OCI-LY1 (cell line): ENCODE measurements at regions not wholly inside any gene's neighbourhood (a gene's known extent, or its start where the extent isn't known, plus 50 kb on each side); places are given as distances from the start of the nearest gene placed in this dataset.

Experiments used
- H2AFZ ChIP-seq: fragments of 200-600 bp; sonication (generic), shearing (Covaris generic); 2 replicates; pipeline ENCODE4 v1.6.0; 2014; ENCODE audit warnings: antibody characterized with exemption, mild to moderate bottlenecking, low read length
- H3F3A ChIP-seq: fragments of 200-600 bp; sonication (generic), shearing (Covaris generic); 2 replicates; pipeline ENCODE4 v1.6.0; 2014; ENCODE audit warnings: mild to moderate bottlenecking, antibody characterized with exemption, low read length, moderate library complexity; ENCODE audit not compliant: insufficient read depth
- H3K27ac ChIP-seq: fragments of 200-600 bp; sonication (generic); 2 replicates; pipeline ENCODE4 v1.5.1; 2014; ENCODE audit warnings: low read length, mixed run types, mild to moderate bottlenecking, low read depth; ENCODE audit not compliant: poor library complexity, severe bottlenecking
- H3K27me3 ChIP-seq: fragments of 200-600 bp; sonication (generic); 2 replicates; pipeline ENCODE4 v1.6.0; 2014; ENCODE audit warnings: antibody characterized with exemption, mild to moderate bottlenecking, low read length, moderate library complexity; ENCODE audit not compliant: insufficient read depth
- H3K36me3 ChIP-seq: fragments of 200-600 bp; sonication (generic); 2 replicates; pipeline ENCODE4 v1.6.1; 2014; ENCODE audit warnings: mild to moderate bottlenecking, antibody characterized with exemption, low read length, moderate library complexity, mixed read lengths; ENCODE audit not compliant: insufficient read depth
- H3K4me1 ChIP-seq: fragments of 200-600 bp; sonication (generic); 2 replicates; pipeline ENCODE4 v1.5.1; 2014; ENCODE audit warnings: mild to moderate bottlenecking, low read length, moderate library complexity; ENCODE audit not compliant: insufficient read depth, severe bottlenecking
- H3K4me2 ChIP-seq: fragments of 200-600 bp; sonication (generic), shearing (Covaris generic); 2 replicates; pipeline ENCODE4 v1.6.1; 2014; ENCODE audit warnings: low read length
- H3K4me3 ChIP-seq: fragments of 200-600 bp; sonication (generic); 2 replicates; pipeline ENCODE4 v1.5.1; 2014; ENCODE audit warnings: low read length, low read depth, mild to moderate bottlenecking, mixed read lengths; ENCODE audit not compliant: poor library complexity, severe bottlenecking
- H3K79me2 ChIP-seq: fragments of 200-600 bp; shearing (Covaris generic); 2 replicates; pipeline ENCODE4 v1.6.1; 2016; ENCODE audit warnings: mixed run types, low read length, mixed read lengths; ENCODE audit not compliant: insufficient read depth
- H3K9ac ChIP-seq: fragments of 200-600 bp; sonication (generic), shearing (Covaris generic); 2 replicates; pipeline ENCODE4 v1.6.1; 2014; ENCODE audit warnings: mild to moderate bottlenecking, low read length, mixed read lengths
- H3K9me2 ChIP-seq: fragments of 200-600 bp; sonication (generic), shearing (Covaris generic); 2 replicates; pipeline ENCODE4 v1.6.1; 2014; ENCODE audit warnings: low read depth, mild to moderate bottlenecking, low read length, mixed read lengths
- H3K9me3 ChIP-seq: fragments of 200-600 bp; shearing (Covaris generic); 2 replicates; pipeline ENCODE4 v1.6.1; 2014; ENCODE audit warnings: low read length, mixed read lengths
- H4K20me1 ChIP-seq: fragments of 200-600 bp; sonication (generic), shearing (Covaris generic); 2 replicates; pipeline ENCODE4 v1.6.0; 2016; ENCODE audit warnings: mild to moderate bottlenecking, low read length; ENCODE audit not compliant: insufficient read depth
- CTCF ChIP-seq: fragments of 200-600 bp; sonication (generic), shearing (Covaris generic); IDR thresholded peaks from 2 replicates; pipeline ENCODE4 v1.5.1; 2017; ENCODE audit warnings: mild to moderate bottlenecking, antibody characterized with exemption, low read length, moderate library complexity, mixed read lengths
- EZH2 ChIP-seq: fragments of 200-600 bp; sonication (generic), shearing (Covaris generic); IDR thresholded peaks from 2 replicates; pipeline ENCODE4 v1.8.0; 2017; ENCODE audit warnings: borderline replicate concordance, mixed run types, mild to moderate bottlenecking, antibody characterized with exemption, low read length, moderate library complexity, mixed read lengths

DNA sequence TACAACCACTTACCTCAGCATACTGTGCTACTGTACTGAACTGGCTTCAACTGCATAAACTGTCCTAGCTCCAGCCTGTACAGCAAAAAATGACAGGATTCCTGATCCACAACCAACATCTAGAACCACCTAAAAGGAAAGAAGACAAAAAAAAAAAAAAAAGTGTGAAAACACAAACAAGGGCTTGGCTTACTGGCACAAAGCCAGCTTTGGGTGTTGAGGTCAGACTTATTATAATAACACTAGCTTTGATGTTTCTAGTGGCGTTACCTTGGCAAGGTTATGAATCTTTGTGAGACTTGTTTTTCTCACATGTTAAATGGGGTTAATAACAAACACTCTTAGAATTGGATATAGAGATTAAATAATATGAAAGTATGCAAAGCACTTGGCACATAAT lies 148.5 kb upstream of the PUM3 start:
- H2AFZ ChIP-seq = no peak overlapping the region
- H3K36me3 ChIP-seq = no peaks in the 10 kb centered on the region
- no peak overlapping the region for H3K4me2 ChIP-seq
- no peaks in the 10 kb centered on the region for H3K9me3 ChIP-seq
- H3K27me3 ChIP-seq = no peaks in the 10 kb centered on the region
- H3K79me2 ChIP-seq = no peaks in the 10 kb centered on the region
- no peak for TF ChIP-seq CTCF
- no peak for TF ChIP-seq EZH2
- H3K4me3 ChIP-seq = no peak overlapping the region
- H4K20me1 ChIP-seq = no peaks in the 10 kb centered on the region
- no peaks in the 10 kb centered on the region for H3F3A ChIP-seq
- H3K9me2 ChIP-seq = no peaks in the 10 kb centered on the region
- no peaks in the 10 kb centered on the region for H3K4me1 ChIP-seq
- no peak overlapping the region for H3K27ac ChIP-seq
- H3K9ac ChIP-seq = no peak overlapping the region

GRCh38 chr9:2991292-2991691 lies 147.4 kb upstream of the PUM3 start:
- Histone ChIP-seq H3K36me3 (no peaks in the 10 kb centered on the region), H3K27me3 (no peaks in the 10 kb centered on the region), H2AFZ (no peak overlapping the region), H3K9me2 (no peaks in the 10 kb centered on the region), H3K27ac (no peak overlapping the region), H3K9me3 (no peaks in the 10 kb centered on the region), H3K4me1 (no peaks in the 10 kb centered on the region), H3K79me2 (no peaks in the 10 kb centered on the region), H4K20me1 (no peaks in the 10 kb centered on the region), H3K9ac (no peak overlapping the region), H3K4me2 (no peak overlapping the region), H3K4me3 (no peak overlapping the region), H3F3A (no peaks in the 10 kb centered on the region)
- TF ChIP-seq CTCF (peak; percentile 18; the same call in 1 of the 2 replicates), EZH2 (no peak)

GRCh38 chr9:2987679-2988078 lies 143.8 kb upstream of the PUM3 start:
- Histone ChIP-seq H3K4me3 (no peak overlapping the region), H3K27me3 (no peaks in the 10 kb centered on the region), H3F3A (no peaks in the 10 kb centered on the region), H4K20me1 (no peaks in the 10 kb centered on the region), H3K4me1 (no peaks in the 10 kb centered on the region), H3K9me3 (no peaks in the 10 kb centered on the region), H3K36me3 (no peaks in the 10 kb centered on the region), H3K9ac (no peak overlapping the region), H2AFZ (no peak overlapping the region), H3K9me2 (no peaks in the 10 kb centered on the region), H3K27ac (no peak overlapping the region), H3K4me2 (no peak overlapping the region), H3K79me2 (no peaks in the 10 kb centered on the region)
- no peak for TF ChIP-seq CTCF
